GM12873 (cell line): ENCODE measurements at regions not wholly inside any gene's neighbourhood (a gene's known extent, or its start where the extent isn't known, plus 50 kb on each side); places are given as distances from the start of the nearest gene placed in this dataset.

Experiments used
- CTCF ChIP-seq: IDR thresholded peaks from 2 replicates; pipeline ENCODE4 v1.5.1; 2012; ENCODE audit warnings: low read depth, mild to moderate bottlenecking, moderate library complexity, low read length, control low read depth; ENCODE audit not compliant: insufficient read depth; ENCODE audit errors: missing control alignments

- no peak for TF ChIP-seq CTCF
These were observed 100.1 kb downstream of the PDCL3 start for GRCh38 chr2:100662866-100663265.

GRCh38 chr2:100664021-100664755 is 101.4 kb downstream of the PDCL3 start:
- no peak for TF ChIP-seq CTCF

GRCh38 chr2:100664756-100665101 is 101.9 kb downstream of the PDCL3 start:
- no peak for TF ChIP-seq CTCF

GRCh38 chr2:100666996-100667395 is 104.2 kb downstream of the PDCL3 start:
- no peak for TF ChIP-seq CTCF

GRCh38 chr2:100667801-100668200 is 105.0 kb downstream of the PDCL3 start:
- no peak for TF ChIP-seq CTCF

GRCh38 chr2:100670232-100670631 is 107.4 kb downstream of the PDCL3 start:
- no peak for TF ChIP-seq CTCF

- no peak for TF ChIP-seq CTCF
These were observed 110.3 kb downstream of the PDCL3 start for GRCh38 chr2:100673115-100673514.
